Ovary (tissue), 3 donors: ENCODE measurements at regions not wholly inside any gene's neighbourhood (a gene's known extent, or its start where the extent isn't known, plus 50 kb on each side); places are given as distances from the start of the nearest gene placed in this dataset.

ENCODE experiments used
- POLR2A ChIP-seq: fragments of 450-650 bp; IDR thresholded peaks from one replicate; pipeline ENCODE4 v1.6.1; 2017; ENCODE audit warnings: antibody characterized with exemption, mild to moderate bottlenecking, moderate library complexity
- TF ChIP-seq, protein P1 (sequence below), 3 donors: fragments of 450-650 bp in 2 of 3; fragments of 200-600 bp in 1 of 3; IDR thresholded peaks; one replicate each; pipeline versions ENCODE4 v1.5.1 to v1.8.0; 2016 to 2022; ENCODE audit warnings: antibody characterized with exemption in 3 of 3, mild to moderate bottlenecking in 1 of 3
- donor health status: DM: no; HTN: no; CAD: no.

DNA sequence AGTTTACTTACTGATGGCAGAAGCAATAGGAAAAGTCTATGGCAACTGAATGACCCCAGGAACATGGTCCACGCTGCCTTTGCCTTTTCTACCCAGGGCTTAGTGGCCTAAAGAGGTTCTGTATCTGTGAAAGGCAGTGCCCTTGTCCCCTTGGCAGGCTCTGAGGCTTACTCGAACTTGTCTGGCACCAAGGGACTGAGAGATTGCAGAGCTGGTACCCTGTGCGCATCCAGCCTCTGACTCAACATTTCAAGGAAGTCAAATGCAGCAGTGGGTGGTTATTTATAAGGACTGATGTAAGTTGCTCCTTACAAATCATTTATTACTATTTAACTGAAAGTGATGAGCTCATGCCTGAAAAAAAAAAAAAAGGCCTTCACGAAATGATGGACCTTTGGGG is 299.9 kb upstream of the MYOCD start:
- TF ChIP-seq POLR2A, result no peak
- TF ChIP-seq, protein P1, sequence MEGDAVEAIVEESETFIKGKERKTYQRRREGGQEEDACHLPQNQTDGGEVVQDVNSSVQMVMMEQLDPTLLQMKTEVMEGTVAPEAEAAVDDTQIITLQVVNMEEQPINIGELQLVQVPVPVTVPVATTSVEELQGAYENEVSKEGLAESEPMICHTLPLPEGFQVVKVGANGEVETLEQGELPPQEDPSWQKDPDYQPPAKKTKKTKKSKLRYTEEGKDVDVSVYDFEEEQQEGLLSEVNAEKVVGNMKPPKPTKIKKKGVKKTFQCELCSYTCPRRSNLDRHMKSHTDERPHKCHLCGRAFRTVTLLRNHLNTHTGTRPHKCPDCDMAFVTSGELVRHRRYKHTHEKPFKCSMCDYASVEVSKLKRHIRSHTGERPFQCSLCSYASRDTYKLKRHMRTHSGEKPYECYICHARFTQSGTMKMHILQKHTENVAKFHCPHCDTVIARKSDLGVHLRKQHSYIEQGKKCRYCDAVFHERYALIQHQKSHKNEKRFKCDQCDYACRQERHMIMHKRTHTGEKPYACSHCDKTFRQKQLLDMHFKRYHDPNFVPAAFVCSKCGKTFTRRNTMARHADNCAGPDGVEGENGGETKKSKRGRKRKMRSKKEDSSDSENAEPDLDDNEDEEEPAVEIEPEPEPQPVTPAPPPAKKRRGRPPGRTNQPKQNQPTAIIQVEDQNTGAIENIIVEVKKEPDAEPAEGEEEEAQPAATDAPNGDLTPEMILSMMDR (IDR thresholded peaks at IDR 0.05), result no peak
